ENCODE measurements at regions not wholly inside any gene's neighbourhood (a gene's known extent, or its start where the extent isn't known, plus 50 kb on each side); places are given as distances from the start of the nearest gene placed in this dataset.

DNA sequence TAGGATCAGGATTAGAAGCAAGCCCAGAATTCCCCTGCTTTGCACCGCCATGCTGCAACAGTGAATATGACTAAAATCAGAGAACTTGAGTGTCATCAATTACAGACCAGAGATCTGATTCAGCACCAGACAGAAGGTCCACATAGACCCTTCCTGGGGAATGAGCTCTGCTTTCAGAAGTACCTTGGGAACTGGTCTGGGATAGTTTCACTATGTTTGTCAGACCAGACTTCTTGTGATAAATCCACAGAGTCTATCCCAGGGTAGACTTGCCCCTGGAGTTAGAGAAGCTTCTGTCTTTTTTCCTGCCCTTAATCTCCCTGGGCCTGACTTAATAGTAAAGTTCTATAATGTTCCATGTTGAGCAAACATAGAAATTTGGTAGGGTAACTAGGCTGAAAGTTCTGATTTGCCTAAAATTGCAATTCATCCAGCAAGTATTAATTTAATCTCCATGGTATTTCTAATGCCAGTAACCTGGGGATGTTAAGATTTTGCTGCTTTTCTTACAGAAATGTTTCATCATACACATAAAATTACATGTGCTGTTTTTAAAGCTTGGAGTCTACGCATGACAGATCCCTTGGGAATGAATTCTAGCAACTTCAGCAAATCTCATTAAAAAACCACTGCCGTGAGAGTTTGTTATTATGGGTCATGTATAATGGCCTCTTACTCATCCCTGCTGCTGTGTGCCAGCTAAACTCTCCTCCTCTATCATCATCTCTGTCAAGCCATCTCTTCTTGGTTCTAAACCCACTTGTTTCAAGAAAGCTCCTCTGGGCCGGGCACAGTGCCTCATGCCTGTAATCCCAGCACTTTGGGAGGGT, 61.3 kb upstream of the METAP2 start:
- peak; percentile 78 for DNase-seq

DNA sequence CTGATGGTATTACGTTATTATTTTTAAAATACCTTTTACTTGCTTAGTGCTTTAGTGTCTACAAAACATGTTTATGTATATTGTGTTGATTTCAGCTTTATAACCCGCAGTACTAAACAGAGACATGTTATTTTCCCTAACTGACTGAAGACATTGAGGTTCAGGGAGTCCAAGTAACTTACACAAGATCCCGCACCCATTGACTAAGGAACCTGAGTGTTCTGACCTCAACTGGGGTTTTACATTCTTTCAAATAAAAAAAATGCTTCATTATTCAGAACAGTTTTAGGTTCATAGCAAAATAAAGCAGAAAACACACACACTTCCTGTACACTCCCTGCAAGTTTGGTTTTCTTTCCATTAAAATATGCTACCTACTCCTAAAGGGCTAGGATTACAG, 60.4 kb upstream of the METAP2 start:
- peak; percentile 11 for DNase-seq

DNA sequence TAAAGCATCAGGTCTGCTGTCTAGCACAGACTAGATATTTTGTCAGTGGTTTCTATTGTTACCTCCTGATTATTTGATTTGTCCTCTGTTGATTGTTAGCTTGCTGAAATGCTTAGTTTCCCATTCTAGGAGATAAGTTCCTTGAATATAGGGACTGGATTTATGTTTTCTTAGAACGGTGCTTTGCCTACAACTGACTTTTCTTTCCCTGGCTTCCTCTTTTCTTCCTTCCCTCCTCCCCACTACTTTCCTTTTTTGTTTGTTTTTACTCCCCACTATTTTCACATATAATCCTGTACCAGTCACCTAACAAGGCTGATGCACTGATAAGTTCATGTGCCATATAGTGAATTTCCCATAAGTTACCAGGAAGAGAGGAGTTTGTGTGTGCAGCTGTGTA, 58.5 kb upstream of the METAP2 start:
- DNase-seq, result no peak

DNA sequence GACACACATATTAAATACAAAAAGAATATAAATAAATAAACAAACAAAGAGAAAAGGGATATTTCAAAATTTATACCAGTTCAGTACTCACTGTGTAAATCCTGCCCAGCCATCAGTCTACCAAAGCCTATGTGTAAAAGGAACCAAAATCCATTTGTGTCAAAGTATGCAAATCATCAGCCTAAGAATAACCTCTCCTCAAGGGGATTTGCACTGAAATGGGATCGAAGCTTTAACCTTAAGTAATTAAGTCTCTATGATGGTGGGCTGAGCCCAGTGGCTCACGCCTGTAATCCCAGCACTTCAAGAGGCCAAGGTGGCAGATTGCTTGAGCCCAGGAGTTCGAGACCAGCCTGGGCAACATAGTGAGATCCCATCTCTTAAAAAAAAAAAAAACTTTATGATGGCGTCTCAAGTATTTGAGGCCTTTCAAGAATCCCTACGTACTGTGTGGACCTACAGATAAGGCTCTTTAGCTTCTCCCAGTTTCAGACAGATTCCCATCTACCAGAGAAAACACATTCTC, 57.8 kb upstream of the METAP2 start:
- DNase-seq, result no peak

DNA sequence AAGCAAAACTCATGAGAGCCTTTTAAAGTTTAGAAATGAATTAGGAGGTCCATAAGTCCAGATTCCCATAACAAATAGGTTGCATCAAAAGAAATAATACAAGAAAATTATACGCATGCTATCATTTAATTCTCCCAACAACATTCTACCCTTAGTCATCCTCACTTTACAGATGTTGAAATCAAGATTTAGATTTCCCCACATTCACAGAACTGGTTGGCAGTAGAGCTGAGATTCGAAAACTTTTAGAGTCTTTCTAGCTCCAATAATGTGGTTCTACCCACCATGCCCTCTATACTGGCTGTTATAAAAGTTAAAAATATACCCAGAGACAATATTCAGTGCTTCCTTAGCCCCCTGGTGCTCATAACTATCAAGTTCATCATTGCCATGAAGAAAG, 56.6 kb upstream of the METAP2 start:
- DNase-seq, result no peak

DNA sequence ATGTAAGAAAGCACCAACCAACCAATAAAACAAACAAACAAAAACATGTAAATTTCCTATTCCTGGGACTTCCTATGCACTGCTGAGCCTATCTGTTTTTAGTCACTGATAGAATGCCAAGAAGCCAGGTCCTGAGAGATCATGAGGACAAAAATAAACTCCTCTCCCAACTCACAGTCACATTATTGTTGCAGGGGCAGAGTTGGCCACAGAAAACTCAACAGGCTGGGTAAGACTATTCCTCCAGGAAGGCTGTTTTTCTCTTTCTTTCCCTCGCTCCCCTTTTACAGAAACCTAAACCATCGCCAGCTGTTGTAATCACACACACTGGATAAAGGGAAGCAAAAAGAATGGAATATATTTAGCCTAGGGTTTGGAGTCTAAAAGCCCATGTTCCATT, 55.8 kb upstream of the METAP2 start:
- DNase-seq, result no peak
